ENCODE measurements at regions not wholly inside any gene's neighbourhood (a gene's known extent, or its start where the extent isn't known, plus 50 kb on each side); places are given as distances from the start of the nearest gene placed in this dataset.

DNA sequence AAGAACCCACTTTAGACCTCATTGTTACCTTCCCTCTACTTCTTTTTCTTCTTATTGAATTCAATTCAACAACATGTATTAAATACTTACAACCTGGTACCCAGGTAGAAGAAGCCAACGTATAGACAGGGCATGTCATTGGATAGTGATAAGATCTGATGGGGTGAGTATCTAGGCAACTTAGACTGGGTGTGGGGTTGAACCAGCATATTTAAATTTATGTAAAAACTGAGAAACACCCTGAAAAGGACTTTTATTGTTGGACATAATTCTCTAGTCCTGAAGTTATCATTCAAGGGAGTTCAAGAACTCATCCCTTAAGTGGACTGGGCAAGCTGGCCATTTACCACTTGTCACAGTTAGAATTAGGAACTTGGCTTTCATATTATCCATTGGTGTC is 139.2 kb downstream of the ZIC5 start:
- H3K4me3 ChIP-seq (ENCODE audit: low read depth in 1 of 2, low read length in 2 of 2), result no peak overlapping the region
- no peak overlapping the region for H3K27ac ChIP-seq (ENCODE audit: low read depth, low read length)
- no peaks in the 10 kb centered on the region for H3K27me3 ChIP-seq (ENCODE audit: control insufficient read depth in 1 of 2, insufficient read depth in 2 of 2, low read length in 2 of 2)
- H3K36me3 ChIP-seq (ENCODE audit: insufficient read depth, low read length), result no peaks in the 10 kb centered on the region
- H3K9ac ChIP-seq (ENCODE audit: low read length), result no peak overlapping the region
- H3K4me1 ChIP-seq (ENCODE audit: insufficient read depth, low read length), result no peaks in the 10 kb centered on the region
- H3K9me3 ChIP-seq (ENCODE audit: low read length), result no peaks in the 10 kb centered on the region

DNA sequence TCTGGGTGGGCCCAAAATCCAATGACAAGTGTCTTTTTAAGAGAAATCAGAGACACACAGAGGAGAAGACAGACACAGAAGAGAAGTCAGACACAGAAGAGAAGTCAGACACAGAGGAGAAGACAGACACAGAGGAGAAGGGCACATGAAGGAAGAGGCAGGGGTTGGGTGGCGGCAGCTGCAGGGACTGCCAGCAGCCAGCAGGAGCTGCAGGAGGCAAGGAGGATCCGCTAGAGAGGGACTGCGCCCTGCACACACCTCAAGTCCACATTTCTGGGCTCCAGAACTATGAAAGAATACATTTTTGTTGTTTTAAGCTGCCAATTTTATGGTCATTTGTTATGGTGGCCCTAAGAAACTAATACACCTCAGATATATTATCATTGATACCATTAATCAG is 140.6 kb downstream of the ZIC5 start:
- no peak overlapping the region for H3K9ac ChIP-seq (ENCODE audit: low read length)
- H3K27me3 ChIP-seq (ENCODE audit: control insufficient read depth in 1 of 2, insufficient read depth in 2 of 2, low read length in 2 of 2), result no peaks in the 10 kb centered on the region
- no peaks in the 10 kb centered on the region for H3K36me3 ChIP-seq (ENCODE audit: insufficient read depth, low read length)
- no peaks in the 10 kb centered on the region for H3K4me1 ChIP-seq (ENCODE audit: insufficient read depth, low read length)
- H3K27ac ChIP-seq (ENCODE audit: low read depth, low read length), result no peak overlapping the region
- no peaks in the 10 kb centered on the region for H3K9me3 ChIP-seq (ENCODE audit: low read length)
- no peak overlapping the region for H3K4me3 ChIP-seq (ENCODE audit: low read depth in 1 of 2, low read length in 2 of 2)

DNA sequence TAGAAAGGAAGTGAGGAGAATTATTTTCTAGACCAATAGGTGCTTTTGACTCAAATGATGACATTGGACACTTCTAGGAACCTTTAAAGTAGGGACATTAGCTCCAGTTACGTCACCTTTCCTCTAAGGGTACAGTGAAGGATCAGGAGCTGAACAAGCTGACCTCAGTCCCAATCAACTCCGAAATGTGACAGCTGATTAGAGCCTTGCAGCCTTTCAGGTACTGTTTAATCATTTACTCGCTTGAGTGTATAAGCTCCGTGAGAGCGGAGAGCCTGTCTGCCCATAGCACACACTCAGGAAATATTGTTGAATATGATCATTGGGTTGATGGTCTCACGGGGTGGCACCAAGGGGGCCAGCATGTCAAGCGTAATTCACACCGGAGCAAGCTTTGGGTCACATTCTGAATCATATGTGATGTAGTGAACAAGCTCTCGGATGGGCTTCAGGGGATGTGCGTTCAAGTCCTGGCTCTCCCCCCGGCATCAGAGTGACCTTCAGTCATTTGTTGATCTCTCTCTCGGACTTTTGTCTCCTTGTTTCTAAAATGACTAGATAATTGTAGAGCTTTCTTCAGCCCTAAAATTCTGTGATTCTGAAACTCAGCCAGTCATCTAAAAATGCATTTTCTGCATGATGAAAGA is 141.9 kb downstream of the ZIC5 start:
- Histone ChIP-seq H3K9ac (ENCODE audit: low read length) (no peak overlapping the region), H3K4me1 (ENCODE audit: insufficient read depth, low read length) (no peaks in the 10 kb centered on the region), H3K36me3 (ENCODE audit: insufficient read depth, low read length) (no peaks in the 10 kb centered on the region), H3K27me3 (ENCODE audit: control insufficient read depth in 1 of 2, insufficient read depth in 2 of 2, low read length in 2 of 2) (no peaks in the 10 kb centered on the region), H3K4me3 (ENCODE audit: low read depth in 1 of 2, low read length in 2 of 2) (no peak overlapping the region), H3K27ac (ENCODE audit: low read depth, low read length) (no peak overlapping the region), H3K9me3 (ENCODE audit: low read length) (no peaks in the 10 kb centered on the region)

DNA sequence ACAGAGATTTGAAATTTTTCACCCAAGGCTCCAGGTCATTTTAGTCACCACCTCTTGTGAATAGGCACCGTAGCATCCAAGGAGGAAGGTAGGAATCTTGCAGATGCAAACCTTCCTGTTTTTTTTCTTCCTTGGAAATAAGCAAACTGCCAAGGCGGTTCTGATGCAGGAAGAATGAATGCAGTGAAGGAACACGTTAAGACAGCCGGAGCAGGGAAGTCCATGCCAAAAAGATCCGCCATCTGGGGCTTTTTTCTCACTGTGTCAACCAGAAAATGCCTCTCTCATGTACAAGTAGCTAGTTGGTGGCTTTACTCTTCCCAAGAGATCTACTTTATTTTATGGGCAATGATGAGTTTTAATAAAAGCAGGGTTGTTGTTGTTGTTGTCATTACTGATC is 142.4 kb downstream of the ZIC5 start:
- no peaks in the 10 kb centered on the region for H3K36me3 ChIP-seq (ENCODE audit: insufficient read depth, low read length)
- H3K27ac ChIP-seq (ENCODE audit: low read depth, low read length), result no peak overlapping the region
- H3K27me3 ChIP-seq (ENCODE audit: control insufficient read depth in 1 of 2, insufficient read depth in 2 of 2, low read length in 2 of 2), result no peaks in the 10 kb centered on the region
- no peak overlapping the region for H3K4me3 ChIP-seq (ENCODE audit: low read depth in 1 of 2, low read length in 2 of 2)
- H3K9me3 ChIP-seq (ENCODE audit: low read length), result no peaks in the 10 kb centered on the region
- no peak overlapping the region for H3K9ac ChIP-seq (ENCODE audit: low read length)
- H3K4me1 ChIP-seq (ENCODE audit: insufficient read depth, low read length), result no peaks in the 10 kb centered on the region

DNA sequence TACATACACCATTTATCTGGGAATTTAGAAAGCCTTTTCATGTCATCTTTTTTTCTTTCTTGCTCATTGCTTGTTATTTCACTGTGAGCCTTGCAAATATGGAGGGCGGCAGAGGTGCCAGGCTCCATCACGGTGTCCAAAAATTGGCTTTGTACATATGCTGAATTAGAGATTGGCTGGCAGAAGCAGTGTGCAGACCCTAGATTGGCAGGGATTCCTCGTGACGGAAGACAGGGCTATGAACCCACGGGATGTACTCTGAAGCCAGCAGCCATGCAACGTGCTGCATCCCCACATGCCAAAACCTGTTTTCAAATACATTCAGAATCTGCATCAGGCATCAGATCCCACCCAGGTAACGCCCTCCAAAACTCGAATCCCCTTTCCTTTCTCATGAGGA is 142.8 kb downstream of the ZIC5 start:
- H3K36me3 ChIP-seq (ENCODE audit: insufficient read depth, low read length), result no peaks in the 10 kb centered on the region
- no peaks in the 10 kb centered on the region for H3K9me3 ChIP-seq (ENCODE audit: low read length)
- H3K9ac ChIP-seq (ENCODE audit: low read length), result no peak overlapping the region
- no peak overlapping the region for H3K4me3 ChIP-seq (ENCODE audit: low read depth in 1 of 2, low read length in 2 of 2)
- no peaks in the 10 kb centered on the region for H3K27me3 ChIP-seq (ENCODE audit: control insufficient read depth in 1 of 2, insufficient read depth in 2 of 2, low read length in 2 of 2)
- H3K4me1 ChIP-seq (ENCODE audit: insufficient read depth, low read length), result no peaks in the 10 kb centered on the region
- H3K27ac ChIP-seq (ENCODE audit: low read depth, low read length), result no peak overlapping the region

DNA sequence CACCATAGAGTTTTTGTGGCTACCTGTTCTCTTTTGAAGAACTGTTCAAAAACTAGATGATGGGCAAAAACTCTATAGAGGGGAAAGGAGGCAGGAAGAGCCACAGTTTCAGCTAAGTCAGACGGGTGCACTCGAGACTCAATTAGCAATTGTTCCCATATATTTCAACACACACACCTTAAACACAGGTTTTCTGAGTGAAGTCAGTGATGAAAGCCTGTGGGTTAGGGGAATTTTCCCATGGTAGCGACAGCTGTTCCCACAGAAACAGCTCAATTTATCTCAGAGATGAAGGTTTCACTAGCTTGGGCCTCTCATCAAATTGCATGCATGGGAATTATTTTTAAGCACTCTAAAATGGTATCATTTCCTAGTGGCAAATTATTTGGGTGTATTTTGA is 143.4 kb downstream of the ZIC5 start:
- no peaks in the 10 kb centered on the region for H3K4me1 ChIP-seq (ENCODE audit: insufficient read depth, low read length)
- H3K27me3 ChIP-seq (ENCODE audit: control insufficient read depth in 1 of 2, insufficient read depth in 2 of 2, low read length in 2 of 2), result no peaks in the 10 kb centered on the region

DNA sequence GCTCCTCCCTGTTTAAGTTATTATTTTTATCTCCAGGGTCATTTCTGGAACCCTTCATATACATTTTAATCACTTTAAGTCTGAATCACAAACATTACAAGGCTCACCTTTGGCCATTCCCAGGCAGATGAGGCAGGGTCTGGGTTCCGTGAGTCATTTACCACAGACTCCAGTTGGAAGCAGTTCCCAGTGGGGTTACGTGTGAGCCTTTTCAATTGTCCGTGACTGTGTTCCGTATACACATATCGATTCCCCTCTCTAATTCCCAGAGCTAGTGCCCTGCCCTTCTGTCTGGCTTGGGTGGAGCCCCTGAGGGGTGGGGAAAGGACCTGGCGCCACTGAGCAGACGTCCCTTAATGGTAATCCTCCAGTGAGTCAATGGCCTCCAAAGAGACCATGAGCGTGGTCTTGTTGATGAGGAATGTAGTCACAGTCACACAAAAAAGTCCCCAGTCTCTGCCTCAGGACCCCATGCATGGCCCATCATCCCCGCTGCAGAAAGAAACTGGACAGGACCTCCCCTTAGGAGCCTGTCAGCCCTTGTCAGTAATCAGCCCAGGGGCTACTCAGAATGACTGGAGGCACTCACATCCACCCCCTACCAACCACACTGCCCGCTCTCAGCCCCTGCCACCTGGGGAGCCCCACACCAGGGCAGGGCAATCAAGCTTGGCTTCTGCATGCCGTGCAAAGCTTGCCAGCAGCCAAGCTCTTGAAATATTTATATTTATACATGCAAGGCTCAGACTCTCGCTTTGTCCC is 144.4 kb downstream of the ZIC5 start:
- H3K36me3 ChIP-seq (ENCODE audit: insufficient read depth, low read length), result no peaks in the 10 kb centered on the region
- H3K4me1 ChIP-seq (ENCODE audit: insufficient read depth, low read length), result no peaks in the 10 kb centered on the region
- H3K9ac ChIP-seq (ENCODE audit: low read length), result no peak overlapping the region
- H3K27ac ChIP-seq (ENCODE audit: low read depth, low read length), result no peak overlapping the region
- H3K4me3 ChIP-seq (ENCODE audit: low read depth in 1 of 2, low read length in 2 of 2), result no peak overlapping the region
- no peaks in the 10 kb centered on the region for H3K27me3 ChIP-seq (ENCODE audit: control insufficient read depth in 1 of 2, insufficient read depth in 2 of 2, low read length in 2 of 2)
- H3K9me3 ChIP-seq (ENCODE audit: low read length), result no peaks in the 10 kb centered on the region

More for the DNA sequence above, 143.4 kb downstream of the ZIC5 start:
- H3K9ac ChIP-seq (ENCODE audit: low read length), result no peak overlapping the region
- no peak overlapping the region for H3K27ac ChIP-seq (ENCODE audit: low read depth, low read length)
- no peaks in the 10 kb centered on the region for H3K36me3 ChIP-seq (ENCODE audit: insufficient read depth, low read length)
- no peak overlapping the region for H3K4me3 ChIP-seq (ENCODE audit: low read depth in 1 of 2, low read length in 2 of 2)
- no peaks in the 10 kb centered on the region for H3K9me3 ChIP-seq (ENCODE audit: low read length)

DNA sequence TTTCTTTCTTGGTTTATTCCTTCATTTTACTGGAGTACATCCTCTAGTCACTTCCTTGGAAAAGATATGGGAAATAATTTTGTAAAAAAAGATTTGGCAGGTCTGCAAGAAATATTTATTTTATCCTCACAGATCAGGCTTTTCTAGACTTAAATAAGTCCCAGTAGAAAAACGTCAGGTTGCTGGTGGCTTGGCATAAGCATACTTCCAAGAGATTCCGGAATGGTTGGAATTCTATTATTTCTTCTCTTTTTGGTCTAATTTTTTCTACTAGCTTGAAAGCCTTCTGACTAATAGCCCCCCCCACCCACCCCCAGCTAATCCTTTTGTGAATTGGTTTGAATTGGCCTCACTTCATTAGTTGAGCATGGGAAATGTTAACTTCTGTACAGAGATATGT is 147.6 kb downstream of the ZIC5 start:
- no peak overlapping the region for H3K27ac ChIP-seq (ENCODE audit: low read depth, low read length)
- no peaks in the 10 kb centered on the region for H3K9me3 ChIP-seq (ENCODE audit: low read length)
- no peaks in the 10 kb centered on the region for H3K4me1 ChIP-seq (ENCODE audit: insufficient read depth, low read length)
- no peaks in the 10 kb centered on the region for H3K36me3 ChIP-seq (ENCODE audit: insufficient read depth, low read length)
- no peak overlapping the region for H3K4me3 ChIP-seq (ENCODE audit: low read depth in 1 of 2, low read length in 2 of 2)
- no peak overlapping the region for H3K9ac ChIP-seq (ENCODE audit: low read length)
- H3K27me3 ChIP-seq (ENCODE audit: control insufficient read depth in 1 of 2, insufficient read depth in 2 of 2, low read length in 2 of 2), result no peaks in the 10 kb centered on the region

DNA sequence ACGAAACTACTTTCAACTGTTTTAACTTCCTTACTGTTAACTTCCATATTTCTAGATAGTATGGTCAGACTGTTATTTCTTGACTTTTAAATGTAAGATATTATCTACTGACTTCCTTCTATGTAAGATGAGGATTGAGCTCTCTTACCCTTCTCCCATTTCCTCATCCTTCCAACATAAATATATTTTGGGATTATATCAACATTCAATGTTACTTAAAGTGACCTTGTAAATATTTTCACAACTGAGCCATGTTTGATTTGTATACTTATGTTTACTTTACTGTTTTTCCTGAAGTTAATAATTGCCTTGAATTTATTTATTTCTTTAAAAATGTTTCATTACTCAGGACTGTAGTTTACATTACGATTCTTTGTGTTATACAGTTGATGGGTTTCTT is 148.7 kb downstream of the ZIC5 start:
- Histone ChIP-seq H3K27ac (ENCODE audit: low read depth, low read length) (no peak overlapping the region), H3K4me1 (ENCODE audit: insufficient read depth, low read length) (no peaks in the 10 kb centered on the region), H3K36me3 (ENCODE audit: insufficient read depth, low read length) (no peaks in the 10 kb centered on the region), H3K9me3 (ENCODE audit: low read length) (no peaks in the 10 kb centered on the region), H3K4me3 (ENCODE audit: low read depth in 1 of 2, low read length in 2 of 2) (no peak overlapping the region), H3K27me3 (ENCODE audit: control insufficient read depth in 1 of 2, insufficient read depth in 2 of 2, low read length in 2 of 2) (no peaks in the 10 kb centered on the region), H3K9ac (ENCODE audit: low read length) (no peak overlapping the region)

DNA sequence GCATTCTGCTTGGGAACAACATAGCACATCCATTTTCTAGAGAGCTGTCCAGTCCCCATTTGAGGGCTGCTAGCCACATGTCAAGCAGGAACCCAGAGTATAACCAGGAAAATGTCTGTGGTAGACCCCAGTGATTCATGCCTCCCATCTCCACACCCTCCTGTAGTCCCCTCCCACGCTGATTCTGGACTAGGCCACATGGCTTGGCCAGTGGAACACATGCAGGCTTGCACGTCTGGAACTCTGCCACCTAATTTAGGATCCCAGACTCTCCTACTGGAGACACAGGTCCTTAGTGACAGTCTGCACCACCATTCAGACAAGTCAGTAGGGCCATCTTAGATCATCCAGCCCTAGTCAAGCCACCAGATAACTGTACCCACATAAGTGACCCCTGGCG is 149.8 kb downstream of the ZIC5 start:
- H3K9ac ChIP-seq (ENCODE audit: low read length), result no peak overlapping the region
- H3K4me1 ChIP-seq (ENCODE audit: insufficient read depth, low read length), result no peaks in the 10 kb centered on the region
- H3K9me3 ChIP-seq (ENCODE audit: low read length), result no peaks in the 10 kb centered on the region
- H3K36me3 ChIP-seq (ENCODE audit: insufficient read depth, low read length), result no peaks in the 10 kb centered on the region
- H3K27me3 ChIP-seq (ENCODE audit: control insufficient read depth in 1 of 2, insufficient read depth in 2 of 2, low read length in 2 of 2), result no peaks in the 10 kb centered on the region
- H3K27ac ChIP-seq (ENCODE audit: low read depth, low read length), result no peak overlapping the region
- H3K4me3 ChIP-seq (ENCODE audit: low read depth in 1 of 2, low read length in 2 of 2), result no peak overlapping the region

DNA sequence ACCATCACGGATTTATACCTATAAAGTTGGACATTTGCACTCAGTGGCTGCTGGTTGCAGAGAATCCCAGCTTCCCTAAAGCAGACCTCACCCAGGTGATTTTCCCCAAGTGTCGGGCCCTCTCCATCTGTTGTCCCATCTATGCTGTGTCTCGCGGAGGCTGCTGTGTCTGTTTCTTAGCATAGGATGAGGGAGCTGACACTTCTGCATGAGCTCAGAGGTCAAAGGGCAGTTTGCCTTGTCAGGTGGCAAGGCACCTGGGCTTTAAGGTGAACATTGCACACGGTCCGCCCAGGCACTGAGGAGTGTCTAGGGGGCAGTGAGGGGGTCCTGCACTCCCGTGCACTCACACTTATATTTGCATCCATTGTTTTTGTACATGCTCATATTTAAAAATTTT is 151.6 kb downstream of the ZIC5 start:
- no peaks in the 10 kb centered on the region for H3K9me3 ChIP-seq (ENCODE audit: low read length)
- no peak overlapping the region for H3K9ac ChIP-seq (ENCODE audit: low read length)
- H3K4me1 ChIP-seq (ENCODE audit: insufficient read depth, low read length), result no peaks in the 10 kb centered on the region
- H3K4me3 ChIP-seq (ENCODE audit: low read depth in 1 of 2, low read length in 2 of 2), result no peak overlapping the region
- no peaks in the 10 kb centered on the region for H3K27me3 ChIP-seq (ENCODE audit: control insufficient read depth in 1 of 2, insufficient read depth in 2 of 2, low read length in 2 of 2)
- no peak overlapping the region for H3K27ac ChIP-seq (ENCODE audit: low read depth, low read length)
- H3K36me3 ChIP-seq (ENCODE audit: insufficient read depth, low read length), result no peaks in the 10 kb centered on the region

DNA sequence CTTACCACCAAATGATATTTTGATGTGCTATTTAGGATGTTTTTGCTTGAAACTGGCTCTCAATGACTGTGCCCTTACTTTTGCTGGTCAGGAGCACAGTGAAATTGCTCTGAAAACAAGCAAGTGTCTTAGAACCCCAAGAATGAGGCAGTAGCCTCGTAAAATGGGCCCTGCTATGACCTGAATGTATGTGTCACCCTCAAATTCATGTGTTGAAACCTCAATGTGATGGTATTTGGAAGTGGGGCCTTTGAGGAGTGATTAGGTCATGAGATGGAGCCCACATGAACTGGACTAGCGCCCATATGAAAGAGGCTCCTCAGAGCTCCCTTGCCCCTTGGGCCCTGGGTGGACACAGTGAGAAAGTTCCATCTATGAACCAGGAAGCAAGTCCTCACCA is 155.2 kb downstream of the ZIC5 start:
- H3K4me1 ChIP-seq (ENCODE audit: insufficient read depth, low read length), result no peaks in the 10 kb centered on the region
- no peaks in the 10 kb centered on the region for H3K36me3 ChIP-seq (ENCODE audit: insufficient read depth, low read length)
- H3K4me3 ChIP-seq (ENCODE audit: low read depth in 1 of 2, low read length in 2 of 2), result no peak overlapping the region
- no peaks in the 10 kb centered on the region for H3K27me3 ChIP-seq (ENCODE audit: control insufficient read depth in 1 of 2, insufficient read depth in 2 of 2, low read length in 2 of 2)
- H3K9me3 ChIP-seq (ENCODE audit: low read length), result no peaks in the 10 kb centered on the region
- no peak overlapping the region for H3K9ac ChIP-seq (ENCODE audit: low read length)
- no peak overlapping the region for H3K27ac ChIP-seq (ENCODE audit: low read depth, low read length)

All from muscle layer of colon (tissue), 2 donors.